ENCODE measurements at regions not wholly inside any gene's neighbourhood (a gene's known extent, or its start where the extent isn't known, plus 50 kb on each side); places are given as distances from the start of the nearest gene placed in this dataset.

DNA sequence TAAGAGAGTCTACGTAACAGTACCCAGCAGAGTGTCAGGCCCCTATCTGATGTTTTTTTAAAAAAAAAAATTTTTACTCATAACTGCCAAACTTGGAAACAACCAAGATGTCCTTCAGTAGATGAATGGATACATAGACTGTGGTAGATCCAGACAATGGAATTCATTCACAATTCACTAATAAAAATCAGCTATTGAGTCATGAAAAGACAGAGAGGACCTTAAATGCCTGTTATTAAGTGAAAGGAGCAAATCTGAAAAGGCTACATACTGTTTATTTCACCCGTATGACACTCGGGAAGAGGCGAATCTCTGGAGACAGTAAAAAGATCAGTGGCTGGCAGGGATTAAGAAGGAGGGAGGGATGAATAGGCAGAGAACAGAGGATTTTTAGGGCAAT lies 541.4 kb upstream of the TENM4 start:
- POLR2A ChIA-PET: no interaction called here
- no peaks in the 10 kb centered on the region for H3K36me3 ChIP-seq (ENCODE audit: control insufficient read depth, insufficient read depth, low read length)
- CTCF ChIA-PET: no interaction called here

DNA sequence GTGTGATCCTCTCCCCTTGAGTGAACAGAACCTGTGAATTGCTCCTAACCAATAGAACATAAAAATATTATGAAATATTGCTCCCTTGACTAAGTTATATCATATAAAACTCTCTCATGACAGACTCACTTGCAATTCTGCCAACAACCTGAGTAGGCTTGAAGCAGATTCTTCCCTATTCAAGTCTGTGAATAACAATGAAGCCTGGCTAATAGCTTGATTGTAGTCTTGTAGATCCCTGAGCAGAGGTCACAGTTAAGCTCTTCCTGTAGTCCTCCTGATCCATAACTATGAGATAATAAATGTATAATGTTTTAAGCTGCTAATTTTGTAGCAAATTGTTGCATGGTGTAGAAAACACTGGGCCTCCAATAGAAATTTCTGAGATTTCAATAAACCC lies 540.1 kb upstream of the TENM4 start:
- DNase-seq (ENCODE audit: low read depth): no peak
- POLR2A ChIA-PET: no interaction called here
- TF ChIP-seq, protein P1, sequence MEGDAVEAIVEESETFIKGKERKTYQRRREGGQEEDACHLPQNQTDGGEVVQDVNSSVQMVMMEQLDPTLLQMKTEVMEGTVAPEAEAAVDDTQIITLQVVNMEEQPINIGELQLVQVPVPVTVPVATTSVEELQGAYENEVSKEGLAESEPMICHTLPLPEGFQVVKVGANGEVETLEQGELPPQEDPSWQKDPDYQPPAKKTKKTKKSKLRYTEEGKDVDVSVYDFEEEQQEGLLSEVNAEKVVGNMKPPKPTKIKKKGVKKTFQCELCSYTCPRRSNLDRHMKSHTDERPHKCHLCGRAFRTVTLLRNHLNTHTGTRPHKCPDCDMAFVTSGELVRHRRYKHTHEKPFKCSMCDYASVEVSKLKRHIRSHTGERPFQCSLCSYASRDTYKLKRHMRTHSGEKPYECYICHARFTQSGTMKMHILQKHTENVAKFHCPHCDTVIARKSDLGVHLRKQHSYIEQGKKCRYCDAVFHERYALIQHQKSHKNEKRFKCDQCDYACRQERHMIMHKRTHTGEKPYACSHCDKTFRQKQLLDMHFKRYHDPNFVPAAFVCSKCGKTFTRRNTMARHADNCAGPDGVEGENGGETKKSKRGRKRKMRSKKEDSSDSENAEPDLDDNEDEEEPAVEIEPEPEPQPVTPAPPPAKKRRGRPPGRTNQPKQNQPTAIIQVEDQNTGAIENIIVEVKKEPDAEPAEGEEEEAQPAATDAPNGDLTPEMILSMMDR (IDR thresholded peaks at IDR 0.05; ENCODE audit: insufficient read depth, low read depth, low read length): no peak
- Histone ChIP-seq H3K4me3 (ENCODE audit: low read depth, low read length) (no peak overlapping the region), H3K36me3 (ENCODE audit: control insufficient read depth, insufficient read depth, low read length) (no peaks in the 10 kb centered on the region), H3K27me3 (ENCODE audit: control insufficient read depth, insufficient read depth, low read length) (no peaks in the 10 kb centered on the region)
- CTCF ChIA-PET: no interaction called here

More for the DNA sequence above, 541.4 kb upstream of the TENM4 start:
- no peak for DNase-seq (ENCODE audit: low read depth)
- Histone ChIP-seq H3K27me3 (ENCODE audit: control insufficient read depth, insufficient read depth, low read length) (no peaks in the 10 kb centered on the region), H3K4me3 (ENCODE audit: low read depth, low read length) (no peak overlapping the region)
- TF ChIP-seq, protein P1 (IDR thresholded peaks at IDR 0.05; ENCODE audit: insufficient read depth, low read depth, low read length): no peak

DNA sequence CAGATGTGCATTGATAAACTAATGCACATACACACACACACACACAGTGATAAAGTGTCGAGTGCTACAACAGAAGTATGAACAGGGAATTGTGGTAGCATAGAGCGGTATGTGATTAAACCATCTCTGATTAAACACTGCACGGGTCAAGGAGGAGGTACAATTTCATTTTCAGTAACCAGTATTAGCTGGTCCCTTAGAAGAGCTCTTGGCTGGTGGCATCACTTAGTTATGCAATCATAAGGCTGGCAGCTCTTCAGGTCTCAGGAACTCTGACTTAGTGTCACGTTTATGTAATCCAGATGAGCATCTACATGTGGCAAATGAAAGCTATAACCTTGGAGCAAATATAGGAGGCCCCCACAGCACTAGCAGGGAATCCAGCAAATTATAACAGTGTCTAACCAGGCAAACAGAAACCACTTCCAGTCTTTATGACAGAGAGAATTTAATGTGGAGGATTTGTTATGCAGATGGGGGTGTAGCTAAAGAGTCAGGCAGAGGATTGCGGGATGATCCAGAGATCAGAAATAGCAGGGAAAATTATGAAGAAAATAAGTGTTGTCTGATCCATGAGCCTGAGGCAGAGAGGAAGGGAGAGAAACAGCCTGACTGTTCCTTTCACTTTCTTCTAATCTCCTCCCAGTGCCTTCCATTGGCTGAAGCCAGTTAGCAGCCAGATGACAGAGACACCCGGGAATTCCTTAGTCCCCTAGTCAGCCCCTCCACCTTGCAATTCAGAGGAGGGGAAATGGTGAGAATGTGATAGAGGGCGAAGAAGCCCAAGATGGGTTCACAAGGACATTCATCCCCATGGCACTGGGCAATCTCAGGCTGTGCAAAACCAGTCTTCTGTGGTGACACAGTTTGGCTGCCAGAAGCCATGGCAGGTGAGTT lies 533.1 kb upstream of the TENM4 start:
- CTCF ChIA-PET: interaction anchor here (0.8 kb wide), 1 partner anchor 115 kb away, joined by 3 read pairs; no protein-coding TSS in a partner anchor
- no peaks in the 10 kb centered on the region for H3K36me3 ChIP-seq (ENCODE audit: control insufficient read depth, insufficient read depth, low read length)
- no peaks in the 10 kb centered on the region; the same call in 1 of the 2 replicates for H3K27me3 ChIP-seq (ENCODE audit: control insufficient read depth, insufficient read depth, low read length)
- POLR2A ChIA-PET: no interaction called here
- DNase-seq (ENCODE audit: low read depth): no peak
- TF ChIP-seq, protein P1 (IDR thresholded peaks at IDR 0.05; ENCODE audit: insufficient read depth, low read depth, low read length): no peak
- H3K4me3 ChIP-seq (ENCODE audit: low read depth, low read length): no peak overlapping the region

DNA sequence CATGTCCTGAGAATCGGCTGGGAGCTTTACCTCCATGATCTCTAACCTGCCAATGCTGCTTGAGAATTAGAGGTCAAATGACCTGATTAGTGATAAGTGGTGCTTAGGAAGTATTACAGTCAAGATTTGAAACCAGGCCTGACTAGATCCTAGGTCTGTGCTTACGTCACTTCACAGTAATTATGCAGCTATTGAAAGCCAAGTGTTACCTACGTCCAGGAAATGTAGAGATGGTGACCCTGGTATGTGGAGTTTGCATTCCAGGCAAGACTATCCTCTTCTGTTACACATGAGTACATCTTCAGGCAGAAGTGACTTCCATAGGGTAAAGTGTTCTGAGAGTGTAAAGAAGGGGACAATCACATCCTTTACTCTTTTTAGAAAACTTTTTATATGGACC lies 530.4 kb upstream of the TENM4 start:
- Histone ChIP-seq H3K27me3 (ENCODE audit: control insufficient read depth, insufficient read depth, low read length) (no peaks in the 10 kb centered on the region; the same call in 1 of the 2 replicates), H3K4me3 (ENCODE audit: low read depth, low read length) (no peak overlapping the region), H3K36me3 (ENCODE audit: control insufficient read depth, insufficient read depth, low read length) (no peaks in the 10 kb centered on the region)
- TF ChIP-seq, protein P1 (IDR thresholded peaks at IDR 0.05; ENCODE audit: insufficient read depth, low read depth, low read length): no peak
- POLR2A ChIA-PET: no interaction called here
- DNase-seq (ENCODE audit: low read depth): no peak
- CTCF ChIA-PET: interaction anchor here (0.5 kb wide), 1 partner anchor 159 kb away, joined by 3 read pairs; no protein-coding TSS in a partner anchor

DNA sequence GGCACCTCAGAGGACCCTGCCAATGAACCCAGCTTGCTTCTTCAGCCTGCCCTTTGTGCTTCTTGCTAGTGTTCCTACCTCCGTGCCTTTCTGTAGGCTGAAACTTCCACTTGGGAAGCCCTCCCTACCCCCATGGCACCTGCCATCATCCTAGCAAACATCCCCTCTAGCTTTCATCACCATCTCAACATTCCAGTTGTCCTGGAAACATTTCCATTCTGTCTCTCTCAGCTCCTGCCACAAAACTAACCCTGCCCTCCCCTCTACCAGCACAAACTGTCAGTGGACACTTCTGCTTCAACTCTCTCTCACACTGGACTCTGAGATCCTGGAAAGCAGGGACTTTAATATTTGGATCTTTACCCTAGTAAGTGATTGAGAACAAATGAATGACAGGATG lies 525.8 kb upstream of the TENM4 start:
- Histone ChIP-seq H3K4me3 (ENCODE audit: low read depth, low read length) (no peak overlapping the region), H3K27me3 (ENCODE audit: control insufficient read depth, insufficient read depth, low read length) (no peaks in the 10 kb centered on the region; the same call in 1 of the 2 replicates), H3K36me3 (ENCODE audit: control insufficient read depth, insufficient read depth, low read length) (no peaks in the 10 kb centered on the region)
- TF ChIP-seq, protein P1 (IDR thresholded peaks at IDR 0.05; ENCODE audit: insufficient read depth, low read depth, low read length): no peak
- no peak for DNase-seq (ENCODE audit: low read depth)
- CTCF ChIA-PET: no interaction called here
- POLR2A ChIA-PET: no interaction called here
